ENCODE measurements at regions not wholly inside any gene's neighbourhood (a gene's known extent, or its start where the extent isn't known, plus 50 kb on each side); places are given as distances from the start of the nearest gene placed in this dataset.

DNA sequence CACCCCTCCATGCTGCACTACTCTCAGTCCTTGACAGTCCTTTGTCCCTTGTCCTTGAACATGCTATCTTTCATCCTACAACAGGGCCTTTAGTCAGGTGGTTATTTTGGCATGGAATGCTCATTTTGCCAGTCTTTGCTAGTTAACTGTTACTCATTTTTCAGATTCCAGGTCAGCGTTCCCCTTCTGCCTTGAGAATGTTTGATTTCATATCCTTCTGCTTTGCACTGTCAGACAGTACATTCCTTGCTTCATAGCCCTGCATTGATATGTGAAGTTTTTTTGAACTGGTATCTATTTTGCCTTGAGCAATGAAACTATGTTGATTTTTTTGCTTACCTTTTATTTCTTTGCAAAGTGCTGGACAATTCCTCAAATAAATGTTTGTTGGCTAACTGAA, 638.2 kb upstream of the SEMA6A start:
- TF ChIP-seq, protein P1, sequence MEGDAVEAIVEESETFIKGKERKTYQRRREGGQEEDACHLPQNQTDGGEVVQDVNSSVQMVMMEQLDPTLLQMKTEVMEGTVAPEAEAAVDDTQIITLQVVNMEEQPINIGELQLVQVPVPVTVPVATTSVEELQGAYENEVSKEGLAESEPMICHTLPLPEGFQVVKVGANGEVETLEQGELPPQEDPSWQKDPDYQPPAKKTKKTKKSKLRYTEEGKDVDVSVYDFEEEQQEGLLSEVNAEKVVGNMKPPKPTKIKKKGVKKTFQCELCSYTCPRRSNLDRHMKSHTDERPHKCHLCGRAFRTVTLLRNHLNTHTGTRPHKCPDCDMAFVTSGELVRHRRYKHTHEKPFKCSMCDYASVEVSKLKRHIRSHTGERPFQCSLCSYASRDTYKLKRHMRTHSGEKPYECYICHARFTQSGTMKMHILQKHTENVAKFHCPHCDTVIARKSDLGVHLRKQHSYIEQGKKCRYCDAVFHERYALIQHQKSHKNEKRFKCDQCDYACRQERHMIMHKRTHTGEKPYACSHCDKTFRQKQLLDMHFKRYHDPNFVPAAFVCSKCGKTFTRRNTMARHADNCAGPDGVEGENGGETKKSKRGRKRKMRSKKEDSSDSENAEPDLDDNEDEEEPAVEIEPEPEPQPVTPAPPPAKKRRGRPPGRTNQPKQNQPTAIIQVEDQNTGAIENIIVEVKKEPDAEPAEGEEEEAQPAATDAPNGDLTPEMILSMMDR (IDR thresholded peaks at IDR 0.05), result no peak
- TF ChIP-seq EZH2 (IDR thresholded peaks at IDR 0.05) (no peak), EZH2phosphoT487 (IDR thresholded peaks at IDR 0.05) (no peak)

Measured in neural progenitor cell (in vitro differentiated cells).